ENCODE measurements at regions not wholly inside any gene's neighbourhood (a gene's known extent, or its start where the extent isn't known, plus 50 kb on each side); places are given as distances from the start of the nearest gene placed in this dataset.

DNA sequence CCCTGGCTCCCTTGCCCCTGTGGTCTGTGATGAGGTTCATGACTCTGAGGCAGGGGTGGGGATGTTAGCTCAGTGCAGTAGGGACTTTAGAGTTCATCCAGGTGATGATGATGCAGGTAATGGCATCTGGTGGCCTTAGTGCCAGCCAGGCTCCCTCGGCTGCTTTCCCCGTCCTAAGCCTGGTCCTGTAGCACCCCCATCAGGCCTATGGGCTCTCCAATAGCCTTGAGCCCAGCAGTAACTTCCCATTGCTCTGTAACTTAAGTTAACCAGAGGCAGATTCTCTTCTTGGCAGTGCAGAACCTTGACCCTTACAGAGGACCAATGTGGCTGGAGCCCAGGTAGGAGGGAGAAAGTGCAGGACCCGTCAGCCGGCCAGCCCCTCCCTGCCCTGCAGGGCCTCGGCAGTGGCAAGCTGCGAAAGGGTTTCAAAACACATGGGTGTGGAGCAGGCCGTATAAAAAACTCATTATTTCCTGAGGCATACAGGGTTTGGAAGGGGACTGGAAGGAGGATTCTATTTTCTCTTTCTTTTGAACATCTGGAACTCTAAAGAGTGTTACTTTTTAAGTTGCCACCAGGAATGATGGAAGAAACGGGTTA lies 406.9 kb downstream of the CDH26 start:
- TF ChIP-seq NFE2L2 (IDR thresholded peaks at IDR 0.05; ENCODE audit: low read depth, low read length) (no peak), POLR2A (IDR thresholded peaks at IDR 0.05; ENCODE audit: low read depth, low read length) (no peak), RAD21 (IDR thresholded peaks at IDR 0.05; ENCODE audit: low read length) (peak; percentile 29; the same call in 1 of the 2 replicates), MXI1 (IDR thresholded peaks at IDR 0.05; ENCODE audit: borderline replicate concordance, low read depth, low read length) (no peak), RFX5 (IDR thresholded peaks at IDR 0.05; ENCODE audit: low read depth, low read length) (no peak), SMC3 (IDR thresholded peaks at IDR 0.05; ENCODE audit: low read depth, low read length) (no peak), MAZ (IDR thresholded peaks at IDR 0.05; ENCODE audit: borderline replicate concordance, low read depth, low read length) (no peak), MAFK (IDR thresholded peaks at IDR 0.05; ENCODE audit: low read depth, low read length) (no peak), CEBPB (IDR thresholded peaks at IDR 0.05; ENCODE audit: low read depth, low read length) (no peak), BHLHE40 (IDR thresholded peaks at IDR 0.05; ENCODE audit: low read depth, low read length) (no peak)
- TF ChIP-seq, protein P1, sequence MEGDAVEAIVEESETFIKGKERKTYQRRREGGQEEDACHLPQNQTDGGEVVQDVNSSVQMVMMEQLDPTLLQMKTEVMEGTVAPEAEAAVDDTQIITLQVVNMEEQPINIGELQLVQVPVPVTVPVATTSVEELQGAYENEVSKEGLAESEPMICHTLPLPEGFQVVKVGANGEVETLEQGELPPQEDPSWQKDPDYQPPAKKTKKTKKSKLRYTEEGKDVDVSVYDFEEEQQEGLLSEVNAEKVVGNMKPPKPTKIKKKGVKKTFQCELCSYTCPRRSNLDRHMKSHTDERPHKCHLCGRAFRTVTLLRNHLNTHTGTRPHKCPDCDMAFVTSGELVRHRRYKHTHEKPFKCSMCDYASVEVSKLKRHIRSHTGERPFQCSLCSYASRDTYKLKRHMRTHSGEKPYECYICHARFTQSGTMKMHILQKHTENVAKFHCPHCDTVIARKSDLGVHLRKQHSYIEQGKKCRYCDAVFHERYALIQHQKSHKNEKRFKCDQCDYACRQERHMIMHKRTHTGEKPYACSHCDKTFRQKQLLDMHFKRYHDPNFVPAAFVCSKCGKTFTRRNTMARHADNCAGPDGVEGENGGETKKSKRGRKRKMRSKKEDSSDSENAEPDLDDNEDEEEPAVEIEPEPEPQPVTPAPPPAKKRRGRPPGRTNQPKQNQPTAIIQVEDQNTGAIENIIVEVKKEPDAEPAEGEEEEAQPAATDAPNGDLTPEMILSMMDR (conservative IDR thresholded peaks at IDR 0.05; ENCODE audit: low read depth, low read length): no peak
- TF ChIP-seq, protein P2, sequence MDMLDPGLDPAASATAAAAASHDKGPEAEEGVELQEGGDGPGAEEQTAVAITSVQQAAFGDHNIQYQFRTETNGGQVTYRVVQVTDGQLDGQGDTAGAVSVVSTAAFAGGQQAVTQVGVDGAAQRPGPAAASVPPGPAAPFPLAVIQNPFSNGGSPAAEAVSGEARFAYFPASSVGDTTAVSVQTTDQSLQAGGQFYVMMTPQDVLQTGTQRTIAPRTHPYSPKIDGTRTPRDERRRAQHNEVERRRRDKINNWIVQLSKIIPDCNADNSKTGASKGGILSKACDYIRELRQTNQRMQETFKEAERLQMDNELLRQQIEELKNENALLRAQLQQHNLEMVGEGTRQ (IDR thresholded peaks at IDR 0.05; ENCODE audit: low read depth, low read length): no peak
- TF ChIP-seq, protein P3, sequence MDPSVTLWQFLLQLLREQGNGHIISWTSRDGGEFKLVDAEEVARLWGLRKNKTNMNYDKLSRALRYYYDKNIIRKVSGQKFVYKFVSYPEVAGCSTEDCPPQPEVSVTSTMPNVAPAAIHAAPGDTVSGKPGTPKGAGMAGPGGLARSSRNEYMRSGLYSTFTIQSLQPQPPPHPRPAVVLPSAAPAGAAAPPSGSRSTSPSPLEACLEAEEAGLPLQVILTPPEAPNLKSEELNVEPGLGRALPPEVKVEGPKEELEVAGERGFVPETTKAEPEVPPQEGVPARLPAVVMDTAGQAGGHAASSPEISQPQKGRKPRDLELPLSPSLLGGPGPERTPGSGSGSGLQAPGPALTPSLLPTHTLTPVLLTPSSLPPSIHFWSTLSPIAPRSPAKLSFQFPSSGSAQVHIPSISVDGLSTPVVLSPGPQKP (IDR thresholded peaks at IDR 0.05; ENCODE audit: borderline replicate concordance, low read depth, low read length): no peak
